Activated CD4-positive, alpha-beta memory T cell treated with anti-CD3 and anti-CD28 coated beads for 36 hours (primary cell): ENCODE measurements at regions not wholly inside any gene's neighbourhood (a gene's known extent, or its start where the extent isn't known, plus 50 kb on each side); places are given as distances from the start of the nearest gene placed in this dataset.
"Not testable (repeated sequence)": the region's sequence is repeated elsewhere in the genome, so short reads cannot be mapped to it uniquely, and the experiment has no call there.

Experiments
- CTCF ChIA-PET: fragments of 350-600 bp; sonication (Branson Sonifier 250); formaldehyde crosslinking; loops from one replicate; lab custom pipeline; 2021; ENCODE audit warnings: antibody characterized with exemption, inconsistent platforms; lab: Charles Lee
- POLR2A ChIA-PET: fragments of 350-600 bp; sonication (Branson Sonifier 250); formaldehyde crosslinking; loops from one replicate; lab custom pipeline; 2021; ENCODE audit warnings: antibody characterized with exemption; lab: Charles Lee
- DNase-seq: peaks from one replicate; pipeline ENCODE4 v3.0.0-alpha.2; 2020
- H3K27ac Mint-ChIP-seq: one replicate; pipeline ENCODE4 v1.8.0; 2021; ENCODE audit warnings: mixed read lengths
- H3K27me3 Mint-ChIP-seq: one replicate; pipeline ENCODE4 v1.8.0; 2021; ENCODE audit warnings: mixed read lengths
- H3K36me3 Mint-ChIP-seq: one replicate; pipeline ENCODE4 v1.8.0; 2021; ENCODE audit warnings: mixed read lengths
- H3K4me1 Mint-ChIP-seq: one replicate; pipeline ENCODE4 v1.8.0; 2021; ENCODE audit warnings: low read depth, mixed read lengths
- H3K4me3 Mint-ChIP-seq: one replicate; pipeline ENCODE4 v1.8.0; 2021; ENCODE audit warnings: mild to moderate bottlenecking, mixed read lengths
- H3K9me3 Mint-ChIP-seq: one replicate; pipeline ENCODE4 v1.8.0; 2021; ENCODE audit warnings: mixed read lengths
- intact Hi-C: fragments of 100-400 bp; cut with micrococcal nuclease; formaldehyde crosslinking; loops from one replicate; pipeline ENCODE4 v1.15.1; 2023

DNA sequence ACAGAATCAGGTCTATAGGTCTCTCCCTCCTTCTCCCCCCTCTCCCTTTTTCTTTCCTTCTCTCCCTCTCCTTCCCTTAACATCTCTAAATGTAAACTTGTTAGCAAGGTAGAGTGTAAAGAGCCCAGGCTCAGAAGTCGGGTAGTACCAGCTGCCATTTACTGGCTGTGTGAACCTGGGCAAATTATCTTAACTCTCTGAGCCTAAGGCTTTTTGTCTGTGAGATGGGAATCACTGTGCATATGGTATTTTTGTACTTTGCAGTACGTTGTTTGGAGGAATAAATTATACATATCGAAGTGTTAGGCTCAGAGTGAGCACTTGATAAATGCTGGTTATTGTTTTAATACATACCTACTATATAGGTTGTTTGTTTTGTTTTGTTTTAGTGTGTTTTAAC, 154.0 kb downstream of the RBMX2 start:
- ChIA-PET CTCF (no interaction called here), POLR2A (no interaction called here)
- H3K4me3 Mint-ChIP-seq = no peak overlapping the region
- no peaks in the 10 kb centered on the region for H3K9me3 Mint-ChIP-seq
- no peak overlapping the region for H3K27ac Mint-ChIP-seq
- intact Hi-C loops = no loop called here
- no peaks in the 10 kb centered on the region for H3K4me1 Mint-ChIP-seq
- no peaks in the 10 kb centered on the region for H3K27me3 Mint-ChIP-seq
- no peaks in the 10 kb centered on the region for H3K36me3 Mint-ChIP-seq
- no peak for DNase-seq

- CTCF ChIA-PET = no interaction called here
Observed at GRCh38 chrX:130556951-130557350, 155.2 kb downstream of the RBMX2 start.

GRCh38 chrX:130560544-130560943, 158.8 kb downstream of the RBMX2 start:
- no peaks in the 10 kb centered on the region for H3K4me1 Mint-ChIP-seq
- peaks cover 3% of the 10 kb centered on the region for H3K27me3 Mint-ChIP-seq
- intact Hi-C loops = no loop called here
- POLR2A ChIA-PET = interaction anchor here (0.5 kb wide), 1 partner anchor 16 kb away, joined by 3 read pairs; no protein-coding TSS in a partner anchor
- H3K27ac Mint-ChIP-seq = no peak overlapping the region
- CTCF ChIA-PET = interaction anchor here (1.4 kb wide), 1 partner anchor 20 kb away, joined by 4 read pairs; no protein-coding TSS in a partner anchor
- H3K9me3 Mint-ChIP-seq = no peaks in the 10 kb centered on the region
- H3K36me3 Mint-ChIP-seq = no peaks in the 10 kb centered on the region
- H3K4me3 Mint-ChIP-seq = no peak overlapping the region
- DNase-seq = no peak

More at GRCh38 chrX:130556951-130557350, 155.2 kb downstream of the RBMX2 start:
- no peak overlapping the region for H3K27ac Mint-ChIP-seq
- no peak for DNase-seq
- intact Hi-C loops = no loop called here
- POLR2A ChIA-PET = no interaction called here
- no peaks in the 10 kb centered on the region for H3K27me3 Mint-ChIP-seq
- H3K4me3 Mint-ChIP-seq = no peak overlapping the region
- no peaks in the 10 kb centered on the region for H3K4me1 Mint-ChIP-seq
- H3K36me3 Mint-ChIP-seq = no peaks in the 10 kb centered on the region
- no peaks in the 10 kb centered on the region for H3K9me3 Mint-ChIP-seq

DNA sequence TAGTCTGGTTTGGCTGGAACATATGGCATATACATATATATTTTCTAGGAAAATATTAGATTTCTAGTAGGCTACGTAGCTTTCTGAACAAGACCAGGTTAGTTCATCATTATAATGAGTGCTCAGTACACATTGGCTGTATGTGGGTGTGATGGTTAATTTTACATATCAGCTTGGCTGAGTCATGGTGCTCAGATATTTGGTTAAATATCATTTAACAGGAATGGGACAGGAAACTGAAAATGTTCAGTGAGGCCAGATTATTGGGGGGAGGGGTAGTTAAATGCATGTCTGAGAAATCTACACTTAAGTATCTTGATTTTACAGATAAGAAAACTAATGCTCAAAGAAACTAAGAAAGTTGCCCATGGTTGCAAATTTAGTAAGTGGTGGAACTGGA, 160.1 kb downstream of the RBMX2 start:
- Mint-ChIP-seq H3K4me3 (no peak overlapping the region), H3K27ac (no peak overlapping the region), H3K4me1 (no peaks in the 10 kb centered on the region), H3K27me3 (peaks cover 3% of the 10 kb centered on the region), H3K9me3 (no peaks in the 10 kb centered on the region), H3K36me3 (no peaks in the 10 kb centered on the region)
- POLR2A ChIA-PET = no interaction called here
- CTCF ChIA-PET = no interaction called here
- no peak for DNase-seq
- intact Hi-C loops = no loop called here

- CTCF ChIA-PET = interaction anchor here (1.2 kb wide), 1 partner anchor 13 kb away, joined by 4 read pairs; no protein-coding TSS in a partner anchor
- Mint-ChIP-seq H3K27ac (no peak overlapping the region), H3K9me3 (no peaks in the 10 kb centered on the region), H3K36me3 (no peaks in the 10 kb centered on the region), H3K4me3 (no peak overlapping the region), H3K27me3 (peaks cover 3% of the 10 kb centered on the region), H3K4me1 (no peaks in the 10 kb centered on the region)
- POLR2A ChIA-PET = no interaction called here
- intact Hi-C loops = no loop called here
- DNase-seq = no peak
Observed at GRCh38 chrX:130563476-130563875, 161.7 kb downstream of the RBMX2 start.

DNA sequence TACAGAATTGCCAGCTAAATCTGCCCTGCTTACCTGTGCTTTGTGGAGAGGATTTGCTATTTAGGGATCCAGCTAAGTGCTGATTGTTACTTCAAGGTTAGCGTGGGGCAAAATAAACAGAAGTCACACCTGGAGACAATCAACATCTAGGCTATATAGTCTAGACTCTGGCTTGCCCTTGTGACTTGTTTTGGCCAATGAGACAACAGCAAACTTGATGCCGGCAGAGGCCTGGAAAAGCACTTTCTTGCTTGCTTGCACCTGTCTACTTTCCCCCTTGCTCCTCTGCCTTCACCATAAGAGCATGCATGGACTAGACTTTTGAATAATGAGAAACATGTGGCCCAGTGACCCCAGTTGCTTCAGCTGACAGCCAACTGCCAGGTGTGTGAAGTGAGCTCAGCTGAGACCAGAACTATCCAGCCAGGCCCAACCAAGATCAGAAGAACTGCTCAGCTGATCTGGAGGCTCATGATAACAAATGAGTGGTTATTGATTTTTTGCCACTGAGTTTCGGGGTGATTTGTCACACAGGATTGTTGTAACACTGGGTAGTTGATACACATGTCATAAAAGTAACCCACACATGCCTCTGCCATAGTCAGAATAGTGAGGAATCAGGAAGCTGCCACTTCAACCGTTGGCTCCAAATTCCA, 164.4 kb downstream of the RBMX2 start:
- intact Hi-C loops = no loop called here
- Mint-ChIP-seq H3K4me3 (no peak overlapping the region), H3K36me3 (no peaks in the 10 kb centered on the region), H3K4me1 (no peaks in the 10 kb centered on the region), H3K27ac (no peak overlapping the region), H3K9me3 (no peaks in the 10 kb centered on the region), H3K27me3 (peaks cover 3% of the 10 kb centered on the region)
- no peak for DNase-seq
- ChIA-PET POLR2A (no interaction called here), CTCF (interaction anchor here (1.2 kb wide), 1 partner anchor 10 kb away, joined by 4 read pairs; no protein-coding TSS in a partner anchor)

GRCh38 chrX:130573030-130573429, 171.2 kb downstream of the RBMX2 start:
- H3K36me3 Mint-ChIP-seq, H3K9me3 Mint-ChIP-seq, POLR2A ChIA-PET, DNase-seq, H3K4me3 Mint-ChIP-seq, intact Hi-C loops, H3K27me3 Mint-ChIP-seq, H3K4me1 Mint-ChIP-seq, CTCF ChIA-PET, H3K27ac Mint-ChIP-seq: not testable (repeated sequence)
